A549 (cell line): ENCODE measurements at regions not wholly inside any gene's neighbourhood (a gene's known extent, or its start where the extent isn't known, plus 50 kb on each side); places are given as distances from the start of the nearest gene placed in this dataset.

Experiments used
- CEBPB ChIP-seq, 2 experiments: fragments of >200 bp in 1 of 2; sonication (Bioruptor Twin) in 1 of 2; formaldehyde crosslinking in 1 of 2; IDR thresholded peaks; 2 replicates each; pipeline ENCODE4 v1.6.1; 2012 to 2016
- CHD2 ChIP-seq: fragments of 150-350 bp; IDR thresholded peaks from 2 replicates; pipeline ENCODE4 v1.6.1; 2014; ENCODE audit warnings: low read length; ENCODE audit not compliant: partially characterized antibody
- EP300 ChIP-seq, 2 experiments: fragments of >200 bp; sonication (Bioruptor Twin); formaldehyde crosslinking; IDR thresholded peaks; 2 replicates in 1 of 2; 3 replicates in 1 of 2; pipeline ENCODE4 v1.6.1; 2016 to 2017
- FOXS1 ChIP-seq: fragments of 250-450 bp; sonication (Bioruptor Pico); IDR thresholded peaks from 2 replicates; pipeline ENCODE4 v1.5.0; 2020; ENCODE audit warnings: mild to moderate bottlenecking, moderate library complexity
- HDAC2 ChIP-seq: fragments of 200-600 bp; sonication (generic); IDR thresholded peaks from 2 replicates; pipeline ENCODE4 v1.6.1; 2016
- MAZ ChIP-seq: fragments of 150-350 bp; IDR thresholded peaks from 2 replicates; pipeline ENCODE4 v1.6.1; 2014; ENCODE audit warnings: antibody characterized with exemption, low read depth, low read length, borderline replicate concordance
- NFE2L2 ChIP-seq: fragments of 150-350 bp; conservative IDR thresholded peaks from 2 replicates; pipeline ENCODE4 v1.6.1; 2014; ENCODE audit warnings: low read length
- POLR2A ChIP-seq: IDR thresholded peaks from 2 replicates; pipeline ENCODE4 v1.6.1; 2012; ENCODE audit warnings: mild to moderate bottlenecking, low read length
- SMC3 ChIP-seq: fragments of >200 bp; sonication (Bioruptor Twin); formaldehyde crosslinking; IDR thresholded peaks from 3 replicates; pipeline ENCODE4 v1.6.1; 2018; ENCODE audit warnings: inconsistent platforms
- SREBF2 ChIP-seq: fragments of 450-650 bp; IDR thresholded peaks from 2 replicates; pipeline ENCODE4 v1.6.1; 2014; ENCODE audit warnings: mild to moderate bottlenecking, moderate library complexity
- TF ChIP-seq, protein P1 (sequence below): IDR thresholded peaks from 2 replicates; pipeline ENCODE4 v1.6.1; 2012
- TF ChIP-seq, protein P2 (sequence below): fragments of >200 bp; sonication (Bioruptor Twin); formaldehyde crosslinking; IDR thresholded peaks from 3 replicates; pipeline ENCODE4 v1.5.1; 2016
- TF ChIP-seq, protein P3 (sequence below): fragments of 250-450 bp; sonication (Bioruptor Pico); IDR thresholded peaks from 2 replicates; pipeline ENCODE4 v1.5.0; 2021; ENCODE audit warnings: mild to moderate bottlenecking, moderate library complexity, borderline replicate concordance
- TF ChIP-seq, protein P4 (sequence below): fragments of 450-650 bp; IDR thresholded peaks from 2 replicates; pipeline ENCODE4 v1.6.1; 2014; ENCODE audit warnings: antibody characterized with exemption

DNA sequence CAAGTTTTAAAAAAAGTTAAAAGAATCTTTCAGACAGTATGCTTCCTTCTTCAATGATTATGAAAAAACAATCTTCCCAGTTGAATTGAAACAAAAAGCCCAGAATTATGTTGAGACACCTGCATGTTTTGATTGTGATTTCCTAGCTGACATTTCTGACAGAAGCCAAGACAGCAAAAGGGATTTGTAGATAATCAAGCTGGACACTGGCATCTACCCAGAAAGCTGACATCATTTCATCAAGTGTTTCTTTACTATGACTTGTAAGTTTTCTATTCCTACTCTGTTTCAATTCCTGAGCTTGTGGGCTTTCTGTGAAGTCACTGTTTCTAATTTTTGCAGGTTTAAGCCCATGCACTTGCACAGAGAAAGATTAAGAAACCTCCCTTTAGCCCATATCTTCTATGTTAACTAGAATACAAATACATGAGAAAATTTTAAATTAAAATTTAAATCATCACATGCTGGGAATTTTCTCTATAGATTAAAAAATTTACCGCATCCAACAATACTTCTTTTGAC lies 82.9 kb upstream of the CCDC85A start:
- TF ChIP-seq, protein P1, sequence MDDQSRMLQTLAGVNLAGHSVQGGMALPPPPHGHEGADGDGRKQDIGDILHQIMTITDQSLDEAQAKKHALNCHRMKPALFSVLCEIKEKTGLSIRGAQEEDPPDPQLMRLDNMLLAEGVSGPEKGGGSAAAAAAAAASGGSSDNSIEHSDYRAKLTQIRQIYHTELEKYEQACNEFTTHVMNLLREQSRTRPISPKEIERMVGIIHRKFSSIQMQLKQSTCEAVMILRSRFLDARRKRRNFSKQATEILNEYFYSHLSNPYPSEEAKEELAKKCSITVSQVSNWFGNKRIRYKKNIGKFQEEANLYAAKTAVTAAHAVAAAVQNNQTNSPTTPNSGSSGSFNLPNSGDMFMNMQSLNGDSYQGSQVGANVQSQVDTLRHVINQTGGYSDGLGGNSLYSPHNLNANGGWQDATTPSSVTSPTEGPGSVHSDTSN: no peak
- TF ChIP-seq, protein P2, sequence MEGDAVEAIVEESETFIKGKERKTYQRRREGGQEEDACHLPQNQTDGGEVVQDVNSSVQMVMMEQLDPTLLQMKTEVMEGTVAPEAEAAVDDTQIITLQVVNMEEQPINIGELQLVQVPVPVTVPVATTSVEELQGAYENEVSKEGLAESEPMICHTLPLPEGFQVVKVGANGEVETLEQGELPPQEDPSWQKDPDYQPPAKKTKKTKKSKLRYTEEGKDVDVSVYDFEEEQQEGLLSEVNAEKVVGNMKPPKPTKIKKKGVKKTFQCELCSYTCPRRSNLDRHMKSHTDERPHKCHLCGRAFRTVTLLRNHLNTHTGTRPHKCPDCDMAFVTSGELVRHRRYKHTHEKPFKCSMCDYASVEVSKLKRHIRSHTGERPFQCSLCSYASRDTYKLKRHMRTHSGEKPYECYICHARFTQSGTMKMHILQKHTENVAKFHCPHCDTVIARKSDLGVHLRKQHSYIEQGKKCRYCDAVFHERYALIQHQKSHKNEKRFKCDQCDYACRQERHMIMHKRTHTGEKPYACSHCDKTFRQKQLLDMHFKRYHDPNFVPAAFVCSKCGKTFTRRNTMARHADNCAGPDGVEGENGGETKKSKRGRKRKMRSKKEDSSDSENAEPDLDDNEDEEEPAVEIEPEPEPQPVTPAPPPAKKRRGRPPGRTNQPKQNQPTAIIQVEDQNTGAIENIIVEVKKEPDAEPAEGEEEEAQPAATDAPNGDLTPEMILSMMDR: no peak
- TF ChIP-seq SMC3: no peak
- TF ChIP-seq, protein P3, sequence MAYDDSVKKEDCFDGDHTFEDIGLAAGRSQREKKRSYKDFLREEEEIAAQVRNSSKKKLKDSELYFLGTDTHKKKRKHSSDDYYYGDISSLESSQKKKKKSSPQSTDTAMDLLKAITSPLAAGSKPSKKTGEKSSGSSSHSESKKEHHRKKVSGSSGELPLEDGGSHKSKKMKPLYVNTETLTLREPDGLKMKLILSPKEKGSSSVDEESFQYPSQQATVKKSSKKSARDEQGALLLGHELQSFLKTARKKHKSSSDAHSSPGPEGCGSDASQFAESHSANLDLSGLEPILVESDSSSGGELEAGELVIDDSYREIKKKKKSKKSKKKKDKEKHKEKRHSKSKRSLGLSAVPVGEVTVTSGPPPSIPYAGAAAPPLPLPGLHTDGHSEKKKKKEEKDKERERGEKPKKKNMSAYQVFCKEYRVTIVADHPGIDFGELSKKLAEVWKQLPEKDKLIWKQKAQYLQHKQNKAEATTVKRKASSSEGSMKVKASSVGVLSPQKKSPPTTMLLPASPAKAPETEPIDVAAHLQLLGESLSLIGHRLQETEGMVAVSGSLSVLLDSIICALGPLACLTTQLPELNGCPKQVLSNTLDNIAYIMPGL (CRISPR knock-in tag): no peak
- TF ChIP-seq CEBPB (IDR thresholded peaks at IDR 0.05): no peak
- TF ChIP-seq CHD2: no peak
- TF ChIP-seq, protein P4, sequence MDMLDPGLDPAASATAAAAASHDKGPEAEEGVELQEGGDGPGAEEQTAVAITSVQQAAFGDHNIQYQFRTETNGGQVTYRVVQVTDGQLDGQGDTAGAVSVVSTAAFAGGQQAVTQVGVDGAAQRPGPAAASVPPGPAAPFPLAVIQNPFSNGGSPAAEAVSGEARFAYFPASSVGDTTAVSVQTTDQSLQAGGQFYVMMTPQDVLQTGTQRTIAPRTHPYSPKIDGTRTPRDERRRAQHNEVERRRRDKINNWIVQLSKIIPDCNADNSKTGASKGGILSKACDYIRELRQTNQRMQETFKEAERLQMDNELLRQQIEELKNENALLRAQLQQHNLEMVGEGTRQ: no peak
- TF ChIP-seq POLR2A: no peak
- TF ChIP-seq EP300 (IDR thresholded peaks at IDR 0.05): no peak
- TF ChIP-seq MAZ: no peak
- TF ChIP-seq NFE2L2: no peak
- TF ChIP-seq HDAC2: no peak
- TF ChIP-seq FOXS1 (CRISPR knock-in tag): no peak
- no peak for TF ChIP-seq SREBF2
